Breast epithelium (tissue), 4 donors: ENCODE measurements at regions not wholly inside any gene's neighbourhood (a gene's known extent, or its start where the extent isn't known, plus 50 kb on each side); places are given as distances from the start of the nearest gene placed in this dataset.
A peak's percentile ranks its signal among the peaks of the same experiment; 100 is the strongest.
"Not testable (repeated sequence)": the region's sequence is repeated elsewhere in the genome, so short reads cannot be mapped to it uniquely, and the experiment has no call there.

Experiments
- DNase-seq, 2 donors: peaks; one replicate each; pipeline ENCODE4 v3.0.0-alpha.2; 2019; ENCODE audit warnings: low spot score in 2 of 2
- H3K27ac ChIP-seq, 2 donors: fragments of 200-600 bp; sonication (generic) in 1 of 2; one replicate each; pipeline ENCODE4 v1.5.1; 2016 to 2019; ENCODE audit warnings: mild to moderate bottlenecking in 1 of 2
- H3K27me3 ChIP-seq, 2 donors: fragments of 200-600 bp; sonication (generic) in 1 of 2; one replicate each; pipeline versions ENCODE4 v1.5.1 to v1.6.0; 2017 to 2019; ENCODE audit warnings: control low read depth in 1 of 2, mild to moderate bottlenecking in 1 of 2
- H3K36me3 ChIP-seq: fragments of 200-600 bp; one replicate; pipeline ENCODE4 v1.5.1; 2019
- H3K4me1 ChIP-seq, 2 donors: fragments of 200-600 bp; sonication (generic); one replicate each; pipeline ENCODE4 v1.5.1; 2016 to 2019; ENCODE audit warnings: control low read depth in 1 of 2
- H3K4me3 ChIP-seq, 3 donors: fragments of 200-600 bp; sonication (generic); 1 replicate in 2 of 3; 2 replicates in 1 of 3; pipeline ENCODE4 v1.5.1; 2016 to 2019; ENCODE audit warnings: mild to moderate bottlenecking in 3 of 3, moderate library complexity in 2 of 3
- H3K9me3 ChIP-seq, 2 donors: fragments of 200-600 bp; sonication (generic) in 1 of 2; one replicate each; pipeline ENCODE4 v1.5.1; 2016 to 2019; ENCODE audit warnings: control low read depth in 1 of 2
- CTCF ChIP-seq, 3 donors: fragments of 450-650 bp; IDR thresholded peaks; one replicate each; pipeline ENCODE4 v1.5.1; 2016 to 2017; ENCODE audit warnings: antibody characterized with exemption in 3 of 3, mild to moderate bottlenecking in 3 of 3, moderate library complexity in 3 of 3
- POLR2A ChIP-seq: fragments of 450-650 bp; IDR thresholded peaks from one replicate; pipeline ENCODE4 v1.6.1; 2016; ENCODE audit warnings: antibody characterized with exemption, mild to moderate bottlenecking, moderate library complexity
- POLR2AphosphoS5 ChIP-seq, 3 donors: sonication (generic); formaldehyde crosslinking; IDR thresholded peaks; one replicate each; pipeline ENCODE4 v1.6.1; 2017; ENCODE audit warnings: antibody characterized with exemption in 3 of 3
- intact Hi-C: fragments of 100-400 bp; cut with DNase I; formaldehyde crosslinking; loops from one replicate; pipeline ENCODE4 v1.15.1; 2023; ENCODE audit warnings: low total_unique reads

- no peak overlapping the region for H3K4me3 ChIP-seq
- no peaks in the 10 kb centered on the region for H3K36me3 ChIP-seq
- no peaks in the 10 kb centered on the region for H3K27me3 ChIP-seq
- no peak overlapping the region for H3K27ac ChIP-seq
- intact Hi-C loops: no loop called here
- no peak for DNase-seq
- no peak for TF ChIP-seq POLR2A
- TF ChIP-seq POLR2AphosphoS5 (IDR thresholded peaks at IDR 0.05): no peak
- no peak for TF ChIP-seq CTCF (IDR thresholded peaks at IDR 0.05)
- no peaks in the 10 kb centered on the region for H3K9me3 ChIP-seq
- no peaks in the 10 kb centered on the region for H3K4me1 ChIP-seq
Observed at GRCh38 chr17:64729201-64729600, 67.1 kb upstream of the SMURF2 start.

- no peak for DNase-seq
- no peaks in the 10 kb centered on the region for H3K4me1 ChIP-seq
- intact Hi-C loops: no loop called here
- H3K36me3 ChIP-seq: no peaks in the 10 kb centered on the region
- TF ChIP-seq POLR2A (no peak), CTCF (IDR thresholded peaks at IDR 0.05) (no peak), POLR2AphosphoS5 (IDR thresholded peaks at IDR 0.05) (no peak)
- no peaks in the 10 kb centered on the region for H3K27me3 ChIP-seq
- no peaks in the 10 kb centered on the region for H3K9me3 ChIP-seq
- H3K27ac ChIP-seq: no peak overlapping the region
- H3K4me3 ChIP-seq: no peak overlapping the region
Observed at GRCh38 chr17:64728041-64728695, 66.1 kb upstream of the SMURF2 start.

- H3K9me3 ChIP-seq, H3K4me3 ChIP-seq, DNase-seq, H3K27me3 ChIP-seq, H3K27ac ChIP-seq, H3K4me1 ChIP-seq, intact Hi-C loops, H3K36me3 ChIP-seq: not testable (repeated sequence)
Observed at GRCh38 chr17:64726025-64726424, 63.9 kb upstream of the SMURF2 start.

GRCh38 chr17:64724246-64724645 is 62.1 kb upstream of the SMURF2 start:
- H3K27me3 ChIP-seq, intact Hi-C loops, H3K4me1 ChIP-seq, H3K9me3 ChIP-seq, H3K36me3 ChIP-seq, DNase-seq, H3K4me3 ChIP-seq: not testable (repeated sequence)
- H3K27ac ChIP-seq: peak overlapping the region; percentile 34 to 42

- intact Hi-C loops: no loop called here
- peak overlapping the region; percentile 34 to 42 for H3K27ac ChIP-seq
- no peaks in the 10 kb centered on the region for H3K36me3 ChIP-seq
- H3K4me3 ChIP-seq: no peak overlapping the region
- H3K4me1 ChIP-seq: no peaks in the 10 kb centered on the region
- H3K27me3 ChIP-seq: no peaks in the 10 kb centered on the region
- no peak for TF ChIP-seq POLR2AphosphoS5 (IDR thresholded peaks at IDR 0.05)
- no peak for TF ChIP-seq POLR2A
- no peak for TF ChIP-seq CTCF (IDR thresholded peaks at IDR 0.05)
- H3K9me3 ChIP-seq: no peaks in the 10 kb centered on the region
- DNase-seq: no peak
Observed at GRCh38 chr17:64723781-64724180, 61.7 kb upstream of the SMURF2 start.

- intact Hi-C loops, H3K27me3 ChIP-seq, H3K4me1 ChIP-seq, H3K27ac ChIP-seq, H3K36me3 ChIP-seq, H3K9me3 ChIP-seq, DNase-seq, H3K4me3 ChIP-seq: not testable (repeated sequence)
Observed at GRCh38 chr17:64721556-64721955, 59.4 kb upstream of the SMURF2 start.

- H3K4me1 ChIP-seq, H3K4me3 ChIP-seq, H3K36me3 ChIP-seq, H3K27ac ChIP-seq, DNase-seq, H3K9me3 ChIP-seq, intact Hi-C loops, H3K27me3 ChIP-seq: not testable (repeated sequence)
Observed at GRCh38 chr17:64720253-64720652, 58.1 kb upstream of the SMURF2 start.

GRCh38 chr17:64719517-64719916 is 57.4 kb upstream of the SMURF2 start:
- H3K4me3 ChIP-seq, H3K27me3 ChIP-seq, DNase-seq, H3K9me3 ChIP-seq, intact Hi-C loops, H3K36me3 ChIP-seq, H3K27ac ChIP-seq, H3K4me1 ChIP-seq: not testable (repeated sequence)

GRCh38 chr17:64718816-64719215 is 56.7 kb upstream of the SMURF2 start:
- H3K9me3 ChIP-seq, H3K4me1 ChIP-seq, H3K36me3 ChIP-seq, H3K27me3 ChIP-seq, H3K27ac ChIP-seq, DNase-seq, H3K4me3 ChIP-seq, intact Hi-C loops: not testable (repeated sequence)
